Neural crest cell (in vitro differentiated cells): ENCODE measurements at regions not wholly inside any gene's neighbourhood (a gene's known extent, or its start where the extent isn't known, plus 50 kb on each side); places are given as distances from the start of the nearest gene placed in this dataset.

Experiments
- DNase-seq: peaks from one replicate; pipeline ENCODE4 v3.0.0; 2021; ENCODE audit warnings: low read depth, mixed read lengths, low spot score
- H3K27ac Mint-ChIP-seq: one replicate; pipeline ENCODE4 v1.8.0; 2021; ENCODE audit warnings: mild to moderate bottlenecking, mixed read lengths; ENCODE audit not compliant: unreplicated experiment
- H3K27me3 Mint-ChIP-seq: 2 replicates; pipeline ENCODE4 v1.8.0; 2021; ENCODE audit warnings: low read depth, mild to moderate bottlenecking, mixed read lengths
- H3K36me3 Mint-ChIP-seq: 2 replicates; pipeline ENCODE4 v1.8.0; 2021; ENCODE audit warnings: low read depth, mild to moderate bottlenecking, mixed read lengths
- H3K4me1 Mint-ChIP-seq: 2 replicates; pipeline ENCODE4 v1.8.0; 2021; ENCODE audit warnings: mixed read lengths
- H3K4me3 Mint-ChIP-seq: one replicate; pipeline ENCODE4 v1.8.0; 2021; ENCODE audit warnings: mild to moderate bottlenecking, mixed read lengths
- H3K9me3 Mint-ChIP-seq: 2 replicates; pipeline ENCODE4 v1.8.0; 2021; ENCODE audit warnings: mixed read lengths
- TF ChIP-seq, protein P1 (sequence below): fragments of 200-600 bp; sonication (generic); conservative IDR thresholded peaks from 2 replicates; pipeline ENCODE4 v1.5.0; 2021; ENCODE audit warnings: antibody characterized with exemption, mild to moderate bottlenecking

DNA sequence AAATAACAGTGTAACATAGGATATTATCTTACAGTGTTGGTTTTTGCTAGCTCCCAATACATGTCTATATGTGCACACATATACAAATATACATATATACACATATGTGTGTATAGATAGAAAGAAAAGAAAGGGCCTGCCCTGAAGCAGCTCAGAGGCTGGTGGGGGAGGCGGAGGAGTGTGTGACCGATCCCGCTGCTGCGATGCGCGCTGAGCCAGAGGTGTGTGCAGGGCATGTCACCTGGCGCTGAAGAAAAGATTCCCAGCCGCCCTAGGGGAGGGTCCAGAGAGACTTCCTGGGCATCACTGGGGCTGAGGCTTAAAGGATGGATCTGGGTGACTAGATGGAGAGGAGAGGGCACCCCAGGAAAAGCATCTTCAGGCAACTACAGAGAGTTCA lies 110.2 kb downstream of the FAM50B start:
- Mint-ChIP-seq H3K4me3 (no peak overlapping the region), H3K9me3 (peaks cover 4% of the 10 kb centered on the region), H3K36me3 (no peaks in the 10 kb centered on the region), H3K27me3 (no peaks in the 10 kb centered on the region), H3K27ac (no peak overlapping the region), H3K4me1 (peaks cover 20% of the 10 kb centered on the region)
- no peak for DNase-seq
- TF ChIP-seq, protein P1, sequence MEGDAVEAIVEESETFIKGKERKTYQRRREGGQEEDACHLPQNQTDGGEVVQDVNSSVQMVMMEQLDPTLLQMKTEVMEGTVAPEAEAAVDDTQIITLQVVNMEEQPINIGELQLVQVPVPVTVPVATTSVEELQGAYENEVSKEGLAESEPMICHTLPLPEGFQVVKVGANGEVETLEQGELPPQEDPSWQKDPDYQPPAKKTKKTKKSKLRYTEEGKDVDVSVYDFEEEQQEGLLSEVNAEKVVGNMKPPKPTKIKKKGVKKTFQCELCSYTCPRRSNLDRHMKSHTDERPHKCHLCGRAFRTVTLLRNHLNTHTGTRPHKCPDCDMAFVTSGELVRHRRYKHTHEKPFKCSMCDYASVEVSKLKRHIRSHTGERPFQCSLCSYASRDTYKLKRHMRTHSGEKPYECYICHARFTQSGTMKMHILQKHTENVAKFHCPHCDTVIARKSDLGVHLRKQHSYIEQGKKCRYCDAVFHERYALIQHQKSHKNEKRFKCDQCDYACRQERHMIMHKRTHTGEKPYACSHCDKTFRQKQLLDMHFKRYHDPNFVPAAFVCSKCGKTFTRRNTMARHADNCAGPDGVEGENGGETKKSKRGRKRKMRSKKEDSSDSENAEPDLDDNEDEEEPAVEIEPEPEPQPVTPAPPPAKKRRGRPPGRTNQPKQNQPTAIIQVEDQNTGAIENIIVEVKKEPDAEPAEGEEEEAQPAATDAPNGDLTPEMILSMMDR = no peak

DNA sequence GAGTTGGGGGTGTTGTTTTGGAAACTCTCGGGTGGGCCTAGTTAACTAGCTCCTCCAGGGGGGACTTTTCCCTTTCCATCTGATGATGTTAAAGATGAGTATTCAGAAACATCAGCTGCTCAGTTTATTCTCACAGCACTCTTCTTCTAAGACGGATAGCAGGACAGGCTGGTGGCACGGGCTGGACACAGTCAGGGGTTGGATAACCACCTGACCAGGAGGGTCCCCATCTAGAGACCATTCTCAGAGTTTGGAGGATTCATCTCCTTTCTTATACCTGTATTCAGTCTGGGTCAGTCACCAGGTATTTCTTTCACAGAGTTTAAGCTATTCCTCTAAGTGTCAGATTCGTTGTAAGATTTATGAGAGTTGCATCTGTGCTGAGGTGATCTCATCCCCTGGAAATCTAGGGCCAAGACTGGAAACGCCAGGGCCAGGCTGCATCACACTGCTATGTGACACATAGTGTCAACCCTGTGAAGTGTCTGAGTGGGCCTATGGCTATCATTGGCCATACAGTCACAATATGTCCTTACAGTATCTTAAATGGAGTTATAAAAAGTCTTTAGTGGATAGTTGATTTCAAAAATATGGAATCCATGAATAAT lies 111.7 kb downstream of the FAM50B start:
- Mint-ChIP-seq H3K36me3 (no peaks in the 10 kb centered on the region), H3K27me3 (no peaks in the 10 kb centered on the region), H3K4me3 (no peak overlapping the region), H3K9me3 (peaks cover 4% of the 10 kb centered on the region), H3K4me1 (peaks cover 17% of the 10 kb centered on the region), H3K27ac (no peak overlapping the region)
- TF ChIP-seq, protein P1 = no peak
- no peak for DNase-seq

DNA sequence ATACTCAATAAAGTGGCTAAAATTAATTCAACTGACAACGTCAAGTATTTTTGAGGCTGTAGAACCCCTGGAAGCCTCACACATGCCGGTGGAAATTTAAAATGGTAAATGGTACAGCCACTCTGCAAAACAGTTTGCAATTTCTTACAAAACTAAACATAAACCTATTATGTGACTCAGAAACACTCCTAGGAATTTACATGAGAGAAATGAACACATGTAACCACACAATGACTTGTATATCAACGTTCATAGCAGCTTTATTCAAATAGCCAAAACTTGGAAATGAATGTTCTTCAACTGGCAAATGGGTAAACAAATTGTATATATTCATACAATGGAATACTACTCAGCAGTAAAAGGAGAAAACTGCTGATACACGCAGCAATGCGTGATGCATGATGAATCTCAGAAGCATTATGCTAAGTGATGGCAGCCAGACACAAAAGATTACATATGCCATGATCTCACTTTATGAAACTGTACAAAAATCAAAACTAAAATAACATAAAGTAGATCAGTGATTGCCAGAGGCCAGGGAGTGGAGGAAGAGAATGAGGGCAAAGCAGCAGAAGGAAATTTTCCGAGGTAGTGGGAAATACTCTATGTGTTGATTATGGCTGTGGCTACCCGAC lies 112.5 kb downstream of the FAM50B start:
- no peaks in the 10 kb centered on the region for H3K9me3 Mint-ChIP-seq
- TF ChIP-seq, protein P1 = no peak
- H3K4me1 Mint-ChIP-seq = peaks cover 13% of the 10 kb centered on the region
- no peak overlapping the region for H3K27ac Mint-ChIP-seq
- no peaks in the 10 kb centered on the region for H3K36me3 Mint-ChIP-seq
- H3K27me3 Mint-ChIP-seq = no peaks in the 10 kb centered on the region
- no peak overlapping the region for H3K4me3 Mint-ChIP-seq
- DNase-seq = no peak

DNA sequence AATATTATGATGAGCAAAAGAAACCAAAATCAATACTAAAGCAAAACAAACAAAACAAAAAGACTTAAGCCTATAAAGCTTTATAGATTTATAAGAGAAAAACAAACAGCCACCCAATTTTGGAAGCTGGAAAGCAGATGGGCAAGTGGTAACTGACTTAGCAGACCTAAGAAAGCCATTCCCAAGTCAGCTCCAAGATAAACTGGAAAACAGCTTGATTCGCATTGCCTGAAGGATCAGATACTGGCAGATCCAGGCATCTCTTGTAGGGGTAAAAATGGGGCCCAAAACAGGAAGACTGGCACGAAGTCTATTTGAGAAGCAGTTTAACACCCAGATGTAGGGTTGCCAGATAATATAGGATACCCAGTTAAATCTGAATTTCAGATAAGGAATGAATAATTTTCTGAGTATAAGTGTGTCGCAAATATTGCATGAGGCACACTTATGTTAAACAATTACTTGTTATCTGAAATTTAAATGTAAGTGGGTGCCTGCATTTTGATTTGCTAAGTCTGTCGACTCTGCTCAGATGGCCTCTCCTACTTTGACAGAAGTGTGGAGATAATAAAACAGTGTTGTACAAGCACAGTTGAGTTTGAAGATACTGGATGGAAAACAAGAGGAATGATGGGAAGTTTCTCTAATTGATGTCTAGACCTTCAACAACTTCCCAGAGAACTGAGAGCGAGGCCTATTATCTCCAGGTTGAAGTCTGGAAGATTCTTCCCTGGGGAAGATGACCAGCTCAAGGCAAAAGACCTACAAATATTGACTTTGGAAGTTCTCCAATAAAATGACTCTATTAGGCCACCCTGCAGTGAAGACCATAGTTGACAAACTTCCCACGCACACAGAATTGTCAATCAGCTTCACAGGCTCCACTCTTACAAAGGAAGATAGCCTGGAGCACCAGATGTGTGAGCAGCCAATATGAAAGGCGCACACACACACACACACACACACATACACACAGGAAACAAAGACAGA lies 113.4 kb downstream of the FAM50B start:
- Mint-ChIP-seq H3K9me3 (no peaks in the 10 kb centered on the region), H3K36me3 (no peaks in the 10 kb centered on the region), H3K27me3 (no peaks in the 10 kb centered on the region), H3K4me1 (peaks cover 13% of the 10 kb centered on the region), H3K4me3 (no peak overlapping the region), H3K27ac (no peak overlapping the region)
- DNase-seq = no peak
- TF ChIP-seq, protein P1 = no peak

DNA sequence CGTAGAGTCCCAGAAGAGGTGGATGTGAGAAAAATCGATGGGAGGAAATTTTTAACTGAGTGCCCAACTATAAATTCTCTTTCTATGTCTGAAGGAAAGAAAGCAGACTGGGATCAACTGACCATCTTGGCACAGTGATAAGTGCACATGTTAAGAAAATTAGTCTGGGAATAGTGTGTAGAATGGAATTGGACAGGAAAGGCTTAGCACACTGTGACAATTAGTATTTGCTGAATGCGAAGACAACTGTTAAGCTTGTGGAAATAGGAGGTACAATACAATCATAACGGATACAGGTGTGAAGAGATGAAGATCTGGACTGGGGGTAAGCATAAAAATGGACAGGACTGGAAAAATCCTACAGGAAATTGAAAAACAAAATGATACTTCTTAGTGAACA lies 114.3 kb downstream of the FAM50B start:
- no peak overlapping the region for H3K27ac Mint-ChIP-seq

More for the DNA sequence above, 114.3 kb downstream of the FAM50B start:
- Mint-ChIP-seq H3K4me3 (no peak overlapping the region), H3K9me3 (no peaks in the 10 kb centered on the region), H3K27me3 (no peaks in the 10 kb centered on the region), H3K36me3 (no peaks in the 10 kb centered on the region), H3K4me1 (peaks cover 13% of the 10 kb centered on the region)
- DNase-seq = no peak
- TF ChIP-seq, protein P1 = no peak
